HCT116 (cell line): ENCODE measurements at regions not wholly inside any gene's neighbourhood (a gene's known extent, or its start where the extent isn't known, plus 50 kb on each side); places are given as distances from the start of the nearest gene placed in this dataset.

Source experiments
- EZH2 ChIP-seq: fragments of 200-600 bp; sonication (generic); IDR thresholded peaks from 2 replicates; pipeline ENCODE4 v1.6.1; 2017; ENCODE audit warnings: antibody characterized with exemption, mixed run types
- EZH2phosphoT487 ChIP-seq: fragments of 200-600 bp; IDR thresholded peaks from 2 replicates; pipeline ENCODE4 v1.6.1; 2018; ENCODE audit warnings: antibody characterized with exemption, borderline replicate concordance
- POLR2A ChIP-seq: IDR thresholded peaks from 2 replicates; pipeline ENCODE4 v1.7.0; 2011; ENCODE audit warnings: borderline replicate concordance; ENCODE audit not compliant: insufficient read depth, insufficient read length; ENCODE audit errors: extremely low read depth
- YY1 ChIP-seq: IDR thresholded peaks from 2 replicates; pipeline ENCODE4 v1.6.1; 2011; ENCODE audit warnings: low read length, low read depth, moderate library complexity, mild to moderate bottlenecking; ENCODE audit not compliant: insufficient replicate concordance; ENCODE audit errors: extremely low read depth
- ZNF274 ChIP-seq: fragments of 200-500 bp; sonication (Bioruptor generic); IDR thresholded peaks from 2 replicates; pipeline ENCODE4 v1.6.1; 2014; ENCODE audit warnings: mild to moderate bottlenecking, low read depth, low read length, inconsistent platforms
- TF ChIP-seq, protein P1 (sequence below), 3 experiments: fragments of 200-600 bp in 1 of 3; sonication (generic) in 1 of 3; IDR thresholded peaks in 2 of 3; conservative IDR thresholded peaks in 1 of 3; 2 replicates each; pipeline ENCODE4 v1.5.1; 2012 to 2017; ENCODE audit warnings: low read depth in 2 of 3, low read length in 2 of 3, antibody characterized with exemption in 1 of 3, borderline replicate concordance in 1 of 3, control low read depth in 1 of 3, mild to moderate bottlenecking in 1 of 3, mixed read lengths in 1 of 3, mixed run types in 1 of 3, moderate library complexity in 1 of 3; ENCODE audit not compliant: insufficient read depth in 1 of 3
- TF ChIP-seq, protein P2 (sequence below): IDR thresholded peaks from 2 replicates; pipeline ENCODE4 v1.6.1; 2012
- TF ChIP-seq, protein P3 (sequence below): IDR thresholded peaks from 2 replicates; pipeline ENCODE4 v1.6.1; 2012
- TF ChIP-seq, protein P4 (sequence below): IDR thresholded peaks from 2 replicates; pipeline ENCODE4 v1.6.1; 2012; ENCODE audit warnings: low read depth

DNA sequence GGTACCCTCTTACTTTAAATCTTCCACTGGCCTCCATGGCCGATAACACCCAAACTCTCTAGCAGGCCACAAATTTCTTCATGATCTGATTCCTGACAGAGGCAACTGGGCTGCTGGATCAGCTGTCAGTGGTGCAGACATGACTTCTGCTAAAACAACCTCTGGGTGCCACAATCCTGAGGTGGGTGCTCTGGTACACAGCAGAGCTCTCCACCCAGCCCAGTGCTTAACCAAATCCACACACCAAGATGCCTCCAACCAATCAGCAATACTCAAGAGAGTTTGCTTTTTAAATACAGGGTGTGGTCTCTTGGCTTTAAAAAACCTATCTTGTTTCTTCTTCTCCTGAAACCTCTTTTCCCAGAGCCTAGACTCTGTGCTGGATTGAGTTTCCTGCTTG, 126.6 kb upstream of the SPACA1 start:
- TF ChIP-seq, protein P1, sequence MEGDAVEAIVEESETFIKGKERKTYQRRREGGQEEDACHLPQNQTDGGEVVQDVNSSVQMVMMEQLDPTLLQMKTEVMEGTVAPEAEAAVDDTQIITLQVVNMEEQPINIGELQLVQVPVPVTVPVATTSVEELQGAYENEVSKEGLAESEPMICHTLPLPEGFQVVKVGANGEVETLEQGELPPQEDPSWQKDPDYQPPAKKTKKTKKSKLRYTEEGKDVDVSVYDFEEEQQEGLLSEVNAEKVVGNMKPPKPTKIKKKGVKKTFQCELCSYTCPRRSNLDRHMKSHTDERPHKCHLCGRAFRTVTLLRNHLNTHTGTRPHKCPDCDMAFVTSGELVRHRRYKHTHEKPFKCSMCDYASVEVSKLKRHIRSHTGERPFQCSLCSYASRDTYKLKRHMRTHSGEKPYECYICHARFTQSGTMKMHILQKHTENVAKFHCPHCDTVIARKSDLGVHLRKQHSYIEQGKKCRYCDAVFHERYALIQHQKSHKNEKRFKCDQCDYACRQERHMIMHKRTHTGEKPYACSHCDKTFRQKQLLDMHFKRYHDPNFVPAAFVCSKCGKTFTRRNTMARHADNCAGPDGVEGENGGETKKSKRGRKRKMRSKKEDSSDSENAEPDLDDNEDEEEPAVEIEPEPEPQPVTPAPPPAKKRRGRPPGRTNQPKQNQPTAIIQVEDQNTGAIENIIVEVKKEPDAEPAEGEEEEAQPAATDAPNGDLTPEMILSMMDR (IDR thresholded peaks at IDR 0.05 in 2 of 3, conservative IDR thresholded peaks at IDR 0.05 in 1 of 3; ENCODE audit: borderline replicate concordance in 1 of 3, insufficient read depth in 1 of 3, low read depth in 2 of 3, low read length in 2 of 3): no peak
- TF ChIP-seq ZNF274 (no peak), POLR2A (no peak), EZH2phosphoT487 (no peak), EZH2 (no peak), YY1 (no peak)
- TF ChIP-seq, protein P2, sequence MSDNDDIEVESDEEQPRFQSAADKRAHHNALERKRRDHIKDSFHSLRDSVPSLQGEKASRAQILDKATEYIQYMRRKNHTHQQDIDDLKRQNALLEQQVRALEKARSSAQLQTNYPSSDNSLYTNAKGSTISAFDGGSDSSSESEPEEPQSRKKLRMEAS: no peak
- TF ChIP-seq, protein P3, sequence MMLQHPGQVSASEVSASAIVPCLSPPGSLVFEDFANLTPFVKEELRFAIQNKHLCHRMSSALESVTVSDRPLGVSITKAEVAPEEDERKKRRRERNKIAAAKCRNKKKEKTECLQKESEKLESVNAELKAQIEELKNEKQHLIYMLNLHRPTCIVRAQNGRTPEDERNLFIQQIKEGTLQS: no peak
- TF ChIP-seq, protein P4, sequence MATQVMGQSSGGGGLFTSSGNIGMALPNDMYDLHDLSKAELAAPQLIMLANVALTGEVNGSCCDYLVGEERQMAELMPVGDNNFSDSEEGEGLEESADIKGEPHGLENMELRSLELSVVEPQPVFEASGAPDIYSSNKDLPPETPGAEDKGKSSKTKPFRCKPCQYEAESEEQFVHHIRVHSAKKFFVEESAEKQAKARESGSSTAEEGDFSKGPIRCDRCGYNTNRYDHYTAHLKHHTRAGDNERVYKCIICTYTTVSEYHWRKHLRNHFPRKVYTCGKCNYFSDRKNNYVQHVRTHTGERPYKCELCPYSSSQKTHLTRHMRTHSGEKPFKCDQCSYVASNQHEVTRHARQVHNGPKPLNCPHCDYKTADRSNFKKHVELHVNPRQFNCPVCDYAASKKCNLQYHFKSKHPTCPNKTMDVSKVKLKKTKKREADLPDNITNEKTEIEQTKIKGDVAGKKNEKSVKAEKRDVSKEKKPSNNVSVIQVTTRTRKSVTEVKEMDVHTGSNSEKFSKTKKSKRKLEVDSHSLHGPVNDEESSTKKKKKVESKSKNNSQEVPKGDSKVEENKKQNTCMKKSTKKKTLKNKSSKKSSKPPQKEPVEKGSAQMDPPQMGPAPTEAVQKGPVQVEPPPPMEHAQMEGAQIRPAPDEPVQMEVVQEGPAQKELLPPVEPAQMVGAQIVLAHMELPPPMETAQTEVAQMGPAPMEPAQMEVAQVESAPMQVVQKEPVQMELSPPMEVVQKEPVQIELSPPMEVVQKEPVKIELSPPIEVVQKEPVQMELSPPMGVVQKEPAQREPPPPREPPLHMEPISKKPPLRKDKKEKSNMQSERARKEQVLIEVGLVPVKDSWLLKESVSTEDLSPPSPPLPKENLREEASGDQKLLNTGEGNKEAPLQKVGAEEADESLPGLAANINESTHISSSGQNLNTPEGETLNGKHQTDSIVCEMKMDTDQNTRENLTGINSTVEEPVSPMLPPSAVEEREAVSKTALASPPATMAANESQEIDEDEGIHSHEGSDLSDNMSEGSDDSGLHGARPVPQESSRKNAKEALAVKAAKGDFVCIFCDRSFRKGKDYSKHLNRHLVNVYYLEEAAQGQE: no peak
